Brain microvascular endothelial cell (primary cell): ENCODE measurements at regions not wholly inside any gene's neighbourhood (a gene's known extent, or its start where the extent isn't known, plus 50 kb on each side); places are given as distances from the start of the nearest gene placed in this dataset.

Experiments
- DNase-seq: peaks from one replicate; pipeline ENCODE4 v3.0.0-alpha.2; 2020
- H3K27ac ChIP-seq: fragments of 250-450 bp; sonication (Bioruptor Pico); 2 replicates; pipeline ENCODE4 v1.5.1; 2020; ENCODE audit warnings: mild to moderate bottlenecking, moderate library complexity
- H3K27me3 ChIP-seq: fragments of 250-450 bp; sonication (Bioruptor Pico); replicated peaks from 2 replicates; pipeline ENCODE4 v1.5.1; 2020; ENCODE audit warnings: mild to moderate bottlenecking
- H3K36me3 ChIP-seq: fragments of 250-450 bp; sonication (Bioruptor Pico); replicated peaks from 2 replicates; pipeline ENCODE4 v1.5.1; 2020; ENCODE audit warnings: mild to moderate bottlenecking
- H3K4me3 ChIP-seq: 2 replicates; pipeline ENCODE4 v1.5.1; 2011; ENCODE audit warnings: low read depth, mild to moderate bottlenecking, control low read depth, low read length, moderate library complexity
- CTCF ChIP-seq: IDR thresholded peaks from 2 replicates; pipeline ENCODE4 v1.5.1; 2011; ENCODE audit warnings: low read depth, mild to moderate bottlenecking, moderate library complexity, low read length, control low read depth, inconsistent platforms; ENCODE audit errors: missing control alignments
- in situ Hi-C: cut with HindIII; loops from 2 replicates; pipeline ENCODE4 v1.10.0; 2017; ENCODE audit warnings: low sequenced_read_pairs, low pct_ligation_motif_present

DNA sequence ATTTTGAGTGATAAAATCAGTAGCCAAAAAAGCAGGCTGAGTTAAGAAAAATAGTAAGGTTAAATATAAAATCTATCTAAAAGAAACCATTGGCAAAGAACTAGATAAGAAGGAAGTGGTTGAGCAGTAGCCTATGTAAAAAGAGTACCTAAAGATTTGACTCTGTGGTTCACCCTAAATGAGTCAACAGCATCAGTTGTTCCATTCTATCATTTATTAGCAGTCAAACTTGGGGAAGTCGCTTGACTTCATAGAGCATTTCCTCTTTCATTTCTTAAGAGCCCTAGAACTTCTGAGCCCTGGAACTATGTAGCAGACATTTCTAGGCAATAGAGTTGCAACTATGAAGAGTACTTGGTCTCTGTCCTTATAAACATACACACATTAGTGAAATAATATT lies 381.7 kb downstream of the NUP35 start:
- H3K36me3 ChIP-seq, result no peaks in the 10 kb centered on the region
- no peak for DNase-seq
- H3K27me3 ChIP-seq, result no peaks in the 10 kb centered on the region
- no peak for TF ChIP-seq CTCF
- in situ Hi-C loops, result no loop called here
- H3K27ac ChIP-seq, result no peak overlapping the region
- no peak overlapping the region for H3K4me3 ChIP-seq

GRCh38 chr2:183511154-183511553 lies 386.9 kb downstream of the NUP35 start:
- in situ Hi-C loops, result no loop called here
- no peaks in the 10 kb centered on the region for H3K27me3 ChIP-seq
- no peak overlapping the region for H3K4me3 ChIP-seq
- H3K36me3 ChIP-seq, result no peaks in the 10 kb centered on the region
- H3K27ac ChIP-seq, result no peak overlapping the region
- no peak for DNase-seq
- TF ChIP-seq CTCF, result no peak

- no peak for DNase-seq
- Histone ChIP-seq H3K27ac (no peak overlapping the region), H3K4me3 (no peak overlapping the region), H3K27me3 (no peaks in the 10 kb centered on the region), H3K36me3 (no peaks in the 10 kb centered on the region)
- no peak for TF ChIP-seq CTCF
- in situ Hi-C loops, result no loop called here
Observed at GRCh38 chr2:183519371-183520056, 395.3 kb downstream of the NUP35 start.

DNA sequence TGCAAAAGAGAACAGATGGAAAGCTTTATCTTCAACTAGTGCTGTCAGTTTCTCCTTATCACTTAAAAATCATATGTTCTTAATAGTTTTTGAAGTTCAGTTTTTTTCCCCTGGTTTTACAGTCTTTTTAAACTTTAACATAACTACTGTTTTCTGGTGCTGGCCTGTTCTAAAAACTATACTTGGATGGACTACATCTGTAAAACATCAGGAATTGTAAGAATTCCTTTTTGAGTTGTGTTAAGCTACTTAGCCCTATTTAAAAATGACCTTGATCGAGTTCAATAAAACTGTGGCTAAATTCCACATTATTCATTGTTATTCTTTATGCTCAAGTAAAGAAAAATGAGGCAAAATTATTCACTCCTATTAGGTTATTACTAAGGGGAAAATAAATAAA lies 397.7 kb downstream of the NUP35 start:
- Histone ChIP-seq H3K27ac (no peak overlapping the region), H3K27me3 (no peaks in the 10 kb centered on the region), H3K36me3 (no peaks in the 10 kb centered on the region), H3K4me3 (no peak overlapping the region)
- TF ChIP-seq CTCF, result no peak
- in situ Hi-C loops, result no loop called here
- no peak for DNase-seq

- Histone ChIP-seq H3K36me3 (no peaks in the 10 kb centered on the region), H3K4me3 (no peak overlapping the region), H3K27me3 (no peaks in the 10 kb centered on the region), H3K27ac (no peak overlapping the region)
- DNase-seq, result no peak
- in situ Hi-C loops, result no loop called here
- TF ChIP-seq CTCF, result no peak
Observed at GRCh38 chr2:183522489-183523266, 398.4 kb downstream of the NUP35 start.
